ENCODE measurements at regions not wholly inside any gene's neighbourhood (a gene's known extent, or its start where the extent isn't known, plus 50 kb on each side); places are given as distances from the start of the nearest gene placed in this dataset.
"Not testable (repeated sequence)": the region's sequence is repeated elsewhere in the genome, so short reads cannot be mapped to it uniquely, and the experiment has no call there.

DNA sequence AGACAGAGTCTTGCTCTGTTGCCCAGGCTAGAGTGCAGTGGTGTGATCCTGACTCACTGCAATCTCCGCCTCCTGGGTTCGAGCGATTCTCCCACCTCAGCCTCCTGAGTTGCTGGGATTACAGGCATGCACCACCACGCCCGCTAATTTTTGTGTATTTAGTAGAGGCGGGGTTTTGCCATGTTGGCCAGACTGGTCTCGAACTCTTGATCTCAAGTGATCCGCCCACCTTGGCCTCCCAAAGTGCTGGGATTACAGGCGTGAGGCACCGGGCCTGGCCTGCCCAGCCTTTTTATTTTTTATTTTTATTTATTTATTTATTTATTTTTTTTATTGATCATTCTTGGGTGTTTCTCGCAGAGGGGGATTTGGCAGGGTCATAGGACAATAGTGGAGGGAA lies 98.6 kb upstream of the HS6ST1 start:
- POLR2A ChIA-PET: interaction anchor here (0.7 to 1.2 kb wide), 2 partner anchors 10 to 617 kb away, joined by 3 to 6 read pairs; no protein-coding TSS in a partner anchor
- DNase-seq; H3K36me3 ChIP-seq (ENCODE audit: control insufficient read depth in 4 of 4, insufficient read depth in 4 of 4, low read length in 3 of 4); H3K27me3 ChIP-seq (replicated peaks in 2 of 5; ENCODE audit: control insufficient read depth in 4 of 5, insufficient read depth in 5 of 5, low read length in 4 of 5); H3K4me3 ChIP-seq (ENCODE audit: control insufficient read depth in 1 of 7, extremely low read depth in 1 of 7, insufficient read depth in 4 of 7, low read depth in 2 of 7, low read length in 6 of 7); CTCF ChIA-PET; H3K27ac ChIP-seq (ENCODE audit: insufficient read depth in 1 of 2, low read depth in 1 of 2, low read length in 2 of 2, poor library complexity in 1 of 2, severe bottlenecking in 2 of 2); H3K9me3 ChIP-seq (ENCODE audit: control extremely low read depth in 1 of 5, control insufficient read depth in 4 of 5, insufficient read depth in 2 of 5, low read depth in 1 of 5, low read length in 4 of 5): not testable (repeated sequence)
- 95% methylated on average over 6 of the region's 11 CpGs for WGBS (ENCODE audit: insufficient coverage)
- peaks cover 11 to 46% (median 24%) of the 10 kb centered on the region in 4 experiments for H3K4me1 ChIP-seq (ENCODE audit: control extremely low read depth in 1 of 4, control insufficient read depth in 4 of 4, insufficient read depth in 4 of 4, low read length in 3 of 4)

DNA sequence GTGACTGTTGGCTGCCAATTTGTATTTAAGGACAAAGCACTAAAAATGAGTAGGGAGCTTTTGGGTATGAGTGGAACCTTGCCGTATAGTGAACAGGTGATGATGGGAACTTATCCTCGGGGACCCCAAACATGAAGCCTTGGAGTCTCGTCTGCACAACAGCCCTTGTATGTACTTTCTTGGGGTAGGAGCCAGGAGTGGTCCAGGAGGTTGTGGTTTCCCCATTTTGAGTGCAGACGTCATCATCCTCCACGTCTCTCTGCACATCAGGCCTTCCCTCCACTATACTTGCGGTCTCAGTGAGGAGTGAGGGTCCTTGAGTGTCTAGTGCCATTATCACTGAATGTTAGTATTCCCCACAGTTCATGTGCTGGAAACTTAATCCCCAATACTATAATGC lies 101.5 kb upstream of the HS6ST1 start:
- Histone ChIP-seq H3K36me3 (ENCODE audit: control insufficient read depth in 4 of 4, insufficient read depth in 4 of 4, low read length in 3 of 4) (no peaks in the 10 kb centered on the region), H3K27ac (ENCODE audit: insufficient read depth in 1 of 2, low read depth in 1 of 2, low read length in 2 of 2, poor library complexity in 1 of 2, severe bottlenecking in 2 of 2) (no peak overlapping the region), H3K27me3 (replicated peaks in 2 of 5; ENCODE audit: control insufficient read depth in 4 of 5, insufficient read depth in 5 of 5, low read length in 4 of 5) (no peaks in the 10 kb centered on the region), H3K4me3 (ENCODE audit: control insufficient read depth in 1 of 7, extremely low read depth in 1 of 7, insufficient read depth in 4 of 7, low read depth in 2 of 7, low read length in 6 of 7) (no peak overlapping the region), H3K4me1 (ENCODE audit: control extremely low read depth in 1 of 4, control insufficient read depth in 4 of 4, insufficient read depth in 4 of 4, low read length in 3 of 4) (peaks cover 0 to 18% (median 6%) of the 10 kb centered on the region in 4 experiments), H3K9me3 (ENCODE audit: control extremely low read depth in 1 of 5, control insufficient read depth in 4 of 5, insufficient read depth in 2 of 5, low read depth in 1 of 5, low read length in 4 of 5) (peaks cover 0 to 11% (median 6%) of the 10 kb centered on the region in 5 experiments)
- ChIA-PET CTCF (no interaction called here), POLR2A (no interaction called here)
- WGBS (ENCODE audit: insufficient coverage): 96% methylated on average over 3 of the region's 6 CpGs
- DNase-seq: no peak

DNA sequence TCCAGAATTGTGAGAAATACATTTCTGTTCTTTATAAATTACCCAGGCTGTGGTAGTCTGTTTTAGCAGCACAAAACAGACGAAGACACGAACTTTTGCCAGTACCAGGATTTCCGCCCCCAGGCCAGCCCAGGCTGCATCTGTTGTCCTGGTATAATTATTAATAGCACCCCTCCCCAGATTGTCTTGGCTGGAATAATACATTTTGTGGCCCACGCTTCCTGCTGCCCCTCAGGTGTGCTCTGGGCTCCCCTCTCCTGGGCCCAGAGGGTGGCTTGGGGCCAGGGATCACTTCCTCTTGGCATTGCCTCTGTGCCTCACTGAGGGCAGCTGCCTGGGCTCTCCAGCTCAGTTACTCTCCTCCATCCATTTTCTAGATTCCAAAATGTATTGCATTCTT lies 102.1 kb upstream of the HS6ST1 start:
- DNase-seq: no peak
- ChIA-PET CTCF (no interaction called here), POLR2A (no interaction called here)
- Histone ChIP-seq H3K4me3 (ENCODE audit: control insufficient read depth in 1 of 7, extremely low read depth in 1 of 7, insufficient read depth in 4 of 7, low read depth in 2 of 7, low read length in 6 of 7) (no peak overlapping the region), H3K36me3 (ENCODE audit: control insufficient read depth in 4 of 4, insufficient read depth in 4 of 4, low read length in 3 of 4) (no peaks in the 10 kb centered on the region), H3K27me3 (replicated peaks in 2 of 5; ENCODE audit: control insufficient read depth in 4 of 5, insufficient read depth in 5 of 5, low read length in 4 of 5) (no peaks in the 10 kb centered on the region), H3K27ac (ENCODE audit: insufficient read depth in 1 of 2, low read depth in 1 of 2, low read length in 2 of 2, poor library complexity in 1 of 2, severe bottlenecking in 2 of 2) (no peak overlapping the region), H3K4me1 (ENCODE audit: control extremely low read depth in 1 of 4, control insufficient read depth in 4 of 4, insufficient read depth in 4 of 4, low read length in 3 of 4) (peaks cover 0 to 12% (median 4%) of the 10 kb centered on the region in 4 experiments), H3K9me3 (ENCODE audit: control extremely low read depth in 1 of 5, control insufficient read depth in 4 of 5, insufficient read depth in 2 of 5, low read depth in 1 of 5, low read length in 4 of 5) (peaks cover 0 to 11% (median 6%) of the 10 kb centered on the region in 5 experiments)
- WGBS (ENCODE audit: insufficient coverage): 100% methylated on average over 1 of the region's 4 CpGs

DNA sequence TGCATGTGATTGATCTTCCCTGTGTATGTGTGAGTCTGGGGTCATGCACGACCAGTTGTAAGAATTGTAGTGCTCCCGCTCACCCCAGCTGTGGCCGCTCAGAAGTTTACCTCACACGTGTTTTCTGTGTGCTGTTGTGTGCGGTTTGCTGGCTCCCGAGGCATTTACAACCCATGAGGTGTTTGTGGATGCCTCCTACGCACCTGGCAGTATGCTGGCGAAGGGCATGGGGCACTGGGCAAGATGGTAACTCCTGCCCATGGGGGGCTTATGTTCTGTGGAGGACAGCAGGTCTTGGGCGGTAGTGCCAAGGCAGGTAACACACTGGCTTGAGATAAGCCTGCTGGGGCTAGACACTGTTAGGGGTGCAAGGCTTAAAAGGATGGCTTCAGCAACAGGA lies 102.6 kb upstream of the HS6ST1 start:
- no peak overlapping the region for H3K4me3 ChIP-seq (ENCODE audit: control insufficient read depth in 1 of 7, extremely low read depth in 1 of 7, insufficient read depth in 4 of 7, low read depth in 2 of 7, low read length in 6 of 7)
- CTCF ChIA-PET: no interaction called here
- POLR2A ChIA-PET: no interaction called here
- 96% methylated on average over 9 of the region's 9 CpGs for WGBS (ENCODE audit: insufficient coverage)
- no peaks in the 10 kb centered on the region for H3K27me3 ChIP-seq (replicated peaks in 2 of 5; ENCODE audit: control insufficient read depth in 4 of 5, insufficient read depth in 5 of 5, low read length in 4 of 5)
- no peak for DNase-seq
- no peaks in the 10 kb centered on the region for H3K36me3 ChIP-seq (ENCODE audit: control insufficient read depth in 4 of 4, insufficient read depth in 4 of 4, low read length in 3 of 4)
- H3K9me3 ChIP-seq (ENCODE audit: control extremely low read depth in 1 of 5, control insufficient read depth in 4 of 5, insufficient read depth in 2 of 5, low read depth in 1 of 5, low read length in 4 of 5): peaks cover 0 to 11% (median 6%) of the 10 kb centered on the region in 5 experiments
- no peak overlapping the region for H3K27ac ChIP-seq (ENCODE audit: insufficient read depth in 1 of 2, low read depth in 1 of 2, low read length in 2 of 2, poor library complexity in 1 of 2, severe bottlenecking in 2 of 2)
- H3K4me1 ChIP-seq (ENCODE audit: control extremely low read depth in 1 of 4, control insufficient read depth in 4 of 4, insufficient read depth in 4 of 4, low read length in 3 of 4): peaks cover 0 to 9% (median 4%) of the 10 kb centered on the region in 4 experiments

DNA sequence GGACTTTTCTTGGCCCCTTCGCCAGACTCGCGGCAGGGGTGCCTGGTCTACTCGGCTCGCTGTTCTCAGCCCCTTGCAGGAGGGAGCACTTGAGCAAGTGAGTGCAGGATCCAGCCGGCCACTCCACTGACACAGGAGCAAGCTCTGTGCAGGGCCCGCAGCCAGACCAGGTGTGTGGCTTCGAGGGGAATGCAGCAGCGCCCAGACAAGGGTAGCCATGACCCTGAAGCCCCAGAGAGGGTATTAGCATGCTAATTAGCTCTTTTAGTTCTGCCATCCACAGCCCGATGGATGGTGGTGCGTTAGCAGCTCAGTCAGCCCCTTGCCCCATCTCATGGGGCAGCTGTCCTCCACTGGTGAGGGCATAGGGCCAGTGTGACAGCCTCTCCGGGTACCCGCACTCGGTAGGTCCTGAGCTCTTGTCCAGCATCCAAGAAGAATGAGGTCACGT lies 103.2 kb upstream of the HS6ST1 start:
- ChIA-PET CTCF (no interaction called here), POLR2A (no interaction called here)
- H3K36me3 ChIP-seq (ENCODE audit: control insufficient read depth in 4 of 4, insufficient read depth in 4 of 4, low read length in 3 of 4): no peaks in the 10 kb centered on the region
- no peak overlapping the region for H3K4me3 ChIP-seq (ENCODE audit: control insufficient read depth in 1 of 7, extremely low read depth in 1 of 7, insufficient read depth in 4 of 7, low read depth in 2 of 7, low read length in 6 of 7)
- peaks cover 0 to 7% (median under 1%) of the 10 kb centered on the region in 4 experiments for H3K4me1 ChIP-seq (ENCODE audit: control extremely low read depth in 1 of 4, control insufficient read depth in 4 of 4, insufficient read depth in 4 of 4, low read length in 3 of 4)
- peaks cover 0 to 11% (median 6%) of the 10 kb centered on the region in 5 experiments for H3K9me3 ChIP-seq (ENCODE audit: control extremely low read depth in 1 of 5, control insufficient read depth in 4 of 5, insufficient read depth in 2 of 5, low read depth in 1 of 5, low read length in 4 of 5)
- H3K27ac ChIP-seq (ENCODE audit: insufficient read depth in 1 of 2, low read depth in 1 of 2, low read length in 2 of 2, poor library complexity in 1 of 2, severe bottlenecking in 2 of 2): no peak overlapping the region
- DNase-seq: no peak
- H3K27me3 ChIP-seq (replicated peaks in 2 of 5; ENCODE audit: control insufficient read depth in 4 of 5, insufficient read depth in 5 of 5, low read length in 4 of 5): no peaks in the 10 kb centered on the region
- WGBS (ENCODE audit: insufficient coverage): 94% methylated on average over 15 of the region's 15 CpGs

DNA sequence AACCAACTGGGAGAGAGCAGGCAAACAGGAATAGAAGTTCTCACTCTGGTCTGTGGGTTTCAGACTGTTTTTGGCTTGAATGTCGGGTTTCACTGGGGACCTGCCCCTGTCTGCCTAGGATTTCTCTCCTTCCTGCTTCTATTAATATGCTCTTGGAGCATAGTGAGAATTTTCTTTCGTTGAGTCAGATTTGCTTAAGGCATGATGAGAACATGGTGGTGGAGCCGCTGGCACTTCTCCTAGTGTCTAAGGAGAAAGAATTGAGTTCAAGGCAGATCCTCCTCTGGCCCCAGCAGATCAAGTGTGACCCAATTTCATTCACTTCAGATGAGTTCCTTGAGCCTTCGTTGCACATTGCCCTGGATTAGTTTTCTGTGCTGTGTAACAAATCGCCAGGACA lies 103.9 kb upstream of the HS6ST1 start:
- ChIA-PET POLR2A (no interaction called here), CTCF (interaction anchor here (0.9 kb wide), 1 partner anchor 11 kb away, joined by 3 read pairs; no protein-coding TSS in a partner anchor)
- no peak for DNase-seq
- 100% methylated on average over 5 of the region's 5 CpGs for WGBS (ENCODE audit: insufficient coverage)
- no peak overlapping the region for H3K4me3 ChIP-seq (ENCODE audit: control insufficient read depth in 1 of 7, extremely low read depth in 1 of 7, insufficient read depth in 4 of 7, low read depth in 2 of 7, low read length in 6 of 7)
- no peaks in the 10 kb centered on the region for H3K27me3 ChIP-seq (replicated peaks in 2 of 5; ENCODE audit: control insufficient read depth in 4 of 5, insufficient read depth in 5 of 5, low read length in 4 of 5)
- peaks cover 0 to 4% (median 0%) of the 10 kb centered on the region in 4 experiments for H3K4me1 ChIP-seq (ENCODE audit: control extremely low read depth in 1 of 4, control insufficient read depth in 4 of 4, insufficient read depth in 4 of 4, low read length in 3 of 4)
- H3K9me3 ChIP-seq (ENCODE audit: control extremely low read depth in 1 of 5, control insufficient read depth in 4 of 5, insufficient read depth in 2 of 5, low read depth in 1 of 5, low read length in 4 of 5): peaks cover 0 to 11% (median 6%) of the 10 kb centered on the region in 5 experiments
- H3K27ac ChIP-seq (ENCODE audit: insufficient read depth in 1 of 2, low read depth in 1 of 2, low read length in 2 of 2, poor library complexity in 1 of 2, severe bottlenecking in 2 of 2): no peak overlapping the region
- no peaks in the 10 kb centered on the region for H3K36me3 ChIP-seq (ENCODE audit: control insufficient read depth in 4 of 4, insufficient read depth in 4 of 4, low read length in 3 of 4)

DNA sequence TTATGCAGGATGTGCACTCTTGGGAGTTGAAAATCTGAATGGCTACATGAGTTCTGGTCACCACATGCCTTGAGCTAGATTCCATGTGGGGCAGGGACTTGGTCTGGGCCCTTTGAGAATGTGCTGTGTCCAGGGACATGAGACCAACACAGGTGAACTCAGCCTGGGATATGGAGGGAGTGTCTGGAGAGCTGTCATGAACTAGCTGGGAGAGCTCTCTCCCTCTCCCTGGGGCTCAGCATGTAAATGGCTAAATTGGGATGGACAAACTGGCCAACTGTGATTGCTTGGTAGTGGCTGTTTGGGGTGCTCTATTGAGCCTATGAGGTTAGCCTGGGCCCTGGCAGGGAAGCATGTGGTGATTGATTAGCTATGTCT lies 105.1 kb upstream of the HS6ST1 start:
- H3K27ac ChIP-seq (ENCODE audit: insufficient read depth in 1 of 2, low read depth in 1 of 2, low read length in 2 of 2, poor library complexity in 1 of 2, severe bottlenecking in 2 of 2): no peak overlapping the region
- DNase-seq: no peak
- H3K4me3 ChIP-seq (ENCODE audit: control insufficient read depth in 1 of 7, extremely low read depth in 1 of 7, insufficient read depth in 4 of 7, low read depth in 2 of 7, low read length in 6 of 7): no peak overlapping the region
- H3K27me3 ChIP-seq (replicated peaks in 2 of 5; ENCODE audit: control insufficient read depth in 4 of 5, insufficient read depth in 5 of 5, low read length in 4 of 5): no peaks in the 10 kb centered on the region
- no peaks in the 10 kb centered on the region for H3K36me3 ChIP-seq (ENCODE audit: control insufficient read depth in 4 of 4, insufficient read depth in 4 of 4, low read length in 3 of 4)
- peaks cover 0 to 11% (median 6%) of the 10 kb centered on the region in 5 experiments for H3K9me3 ChIP-seq (ENCODE audit: control extremely low read depth in 1 of 5, control insufficient read depth in 4 of 5, insufficient read depth in 2 of 5, low read depth in 1 of 5, low read length in 4 of 5)
- POLR2A ChIA-PET: no interaction called here
- CTCF ChIA-PET: interaction anchor here (0.9 to 1.3 kb wide), 3 partner anchors 9 to 19 kb away, joined by 3 read pairs; no protein-coding TSS in a partner anchor
- H3K4me1 ChIP-seq (ENCODE audit: control extremely low read depth in 1 of 4, control insufficient read depth in 4 of 4, insufficient read depth in 4 of 4, low read length in 3 of 4): peaks cover 0 to 4% (median 0%) of the 10 kb centered on the region in 4 experiments
